Breast epithelium (tissue), 4 donors: ENCODE measurements at regions not wholly inside any gene's neighbourhood (a gene's known extent, or its start where the extent isn't known, plus 50 kb on each side); places are given as distances from the start of the nearest gene placed in this dataset.
A peak's percentile ranks its signal among the peaks of the same experiment; 100 is the strongest.

ENCODE experiments used
- DNase-seq, 2 donors: peaks; one replicate each; pipeline ENCODE4 v3.0.0-alpha.2; 2019; ENCODE audit warnings: low spot score in 2 of 2
- H3K27ac ChIP-seq, 2 donors: fragments of 200-600 bp; sonication (generic) in 1 of 2; one replicate each; pipeline ENCODE4 v1.5.1; 2016 to 2019; ENCODE audit warnings: mild to moderate bottlenecking in 1 of 2
- H3K27me3 ChIP-seq, 2 donors: fragments of 200-600 bp; sonication (generic) in 1 of 2; one replicate each; pipeline versions ENCODE4 v1.5.1 to v1.6.0; 2017 to 2019; ENCODE audit warnings: control low read depth in 1 of 2, mild to moderate bottlenecking in 1 of 2
- H3K36me3 ChIP-seq: fragments of 200-600 bp; one replicate; pipeline ENCODE4 v1.5.1; 2019
- H3K4me1 ChIP-seq, 2 donors: fragments of 200-600 bp; sonication (generic); one replicate each; pipeline ENCODE4 v1.5.1; 2016 to 2019; ENCODE audit warnings: control low read depth in 1 of 2
- H3K4me3 ChIP-seq, 3 donors: fragments of 200-600 bp; sonication (generic); 1 replicate in 2 of 3; 2 replicates in 1 of 3; pipeline ENCODE4 v1.5.1; 2016 to 2019; ENCODE audit warnings: mild to moderate bottlenecking in 3 of 3, moderate library complexity in 2 of 3
- H3K9me3 ChIP-seq, 2 donors: fragments of 200-600 bp; sonication (generic) in 1 of 2; one replicate each; pipeline ENCODE4 v1.5.1; 2016 to 2019; ENCODE audit warnings: control low read depth in 1 of 2
- POLR2A ChIP-seq: fragments of 450-650 bp; IDR thresholded peaks from one replicate; pipeline ENCODE4 v1.6.1; 2016; ENCODE audit warnings: antibody characterized with exemption, mild to moderate bottlenecking, moderate library complexity
- POLR2AphosphoS5 ChIP-seq, 3 donors: sonication (generic); formaldehyde crosslinking; IDR thresholded peaks; one replicate each; pipeline ENCODE4 v1.6.1; 2017; ENCODE audit warnings: antibody characterized with exemption in 3 of 3
- intact Hi-C: fragments of 100-400 bp; cut with DNase I; formaldehyde crosslinking; loops from one replicate; pipeline ENCODE4 v1.15.1; 2023; ENCODE audit warnings: low total_unique reads
- TF ChIP-seq, protein P1 (sequence below), 3 donors: fragments of 450-650 bp; IDR thresholded peaks; one replicate each; pipeline ENCODE4 v1.5.1; 2016 to 2017; ENCODE audit warnings: antibody characterized with exemption in 3 of 3, mild to moderate bottlenecking in 3 of 3, moderate library complexity in 3 of 3

- H3K4me1 ChIP-seq: no peaks in the 10 kb centered on the region
- no peak overlapping the region for H3K4me3 ChIP-seq
- H3K27me3 ChIP-seq: peaks cover 0 to 17% of the 10 kb centered on the region in 2 donors
- no peaks in the 10 kb centered on the region for H3K36me3 ChIP-seq
- TF ChIP-seq POLR2A (no peak), POLR2AphosphoS5 (IDR thresholded peaks at IDR 0.05) (no peak)
- TF ChIP-seq, protein P1, sequence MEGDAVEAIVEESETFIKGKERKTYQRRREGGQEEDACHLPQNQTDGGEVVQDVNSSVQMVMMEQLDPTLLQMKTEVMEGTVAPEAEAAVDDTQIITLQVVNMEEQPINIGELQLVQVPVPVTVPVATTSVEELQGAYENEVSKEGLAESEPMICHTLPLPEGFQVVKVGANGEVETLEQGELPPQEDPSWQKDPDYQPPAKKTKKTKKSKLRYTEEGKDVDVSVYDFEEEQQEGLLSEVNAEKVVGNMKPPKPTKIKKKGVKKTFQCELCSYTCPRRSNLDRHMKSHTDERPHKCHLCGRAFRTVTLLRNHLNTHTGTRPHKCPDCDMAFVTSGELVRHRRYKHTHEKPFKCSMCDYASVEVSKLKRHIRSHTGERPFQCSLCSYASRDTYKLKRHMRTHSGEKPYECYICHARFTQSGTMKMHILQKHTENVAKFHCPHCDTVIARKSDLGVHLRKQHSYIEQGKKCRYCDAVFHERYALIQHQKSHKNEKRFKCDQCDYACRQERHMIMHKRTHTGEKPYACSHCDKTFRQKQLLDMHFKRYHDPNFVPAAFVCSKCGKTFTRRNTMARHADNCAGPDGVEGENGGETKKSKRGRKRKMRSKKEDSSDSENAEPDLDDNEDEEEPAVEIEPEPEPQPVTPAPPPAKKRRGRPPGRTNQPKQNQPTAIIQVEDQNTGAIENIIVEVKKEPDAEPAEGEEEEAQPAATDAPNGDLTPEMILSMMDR (IDR thresholded peaks at IDR 0.05): no peak
- no peak for DNase-seq
- no peak overlapping the region for H3K27ac ChIP-seq
- H3K9me3 ChIP-seq: no peaks in the 10 kb centered on the region
- intact Hi-C loops: no loop called here
These were observed 203.5 kb downstream of the NDUFA10 start for GRCh38 chr2:239821694-239822075.

GRCh38 chr2:239820836-239821693, 204.1 kb downstream of the NDUFA10 start:
- peak in 1 of 2 donors; percentile 46 for DNase-seq
- peaks cover 0 to 17% of the 10 kb centered on the region in 2 donors for H3K27me3 ChIP-seq
- no peak overlapping the region for H3K4me3 ChIP-seq
- intact Hi-C loops: no loop called here
- H3K9me3 ChIP-seq: no peaks in the 10 kb centered on the region
- H3K27ac ChIP-seq: no peak overlapping the region
- no peaks in the 10 kb centered on the region for H3K4me1 ChIP-seq
- no peaks in the 10 kb centered on the region for H3K36me3 ChIP-seq
- TF ChIP-seq, protein P1 (IDR thresholded peaks at IDR 0.05): no peak
- TF ChIP-seq POLR2A (no peak), POLR2AphosphoS5 (IDR thresholded peaks at IDR 0.05) (no peak)

GRCh38 chr2:239819974-239820555, 205.1 kb downstream of the NDUFA10 start:
- peak in 1 of 2 donors; percentile 45 for DNase-seq
- intact Hi-C loops: no loop called here
- H3K27me3 ChIP-seq: peaks cover 0 to 17% of the 10 kb centered on the region in 2 donors
- H3K9me3 ChIP-seq: no peaks in the 10 kb centered on the region
- no peaks in the 10 kb centered on the region for H3K36me3 ChIP-seq
- no peaks in the 10 kb centered on the region for H3K4me1 ChIP-seq
- no peak overlapping the region for H3K27ac ChIP-seq
- TF ChIP-seq POLR2A (no peak), POLR2AphosphoS5 (IDR thresholded peaks at IDR 0.05) (no peak)
- TF ChIP-seq, protein P1 (IDR thresholded peaks at IDR 0.05): no peak
- H3K4me3 ChIP-seq: no peak overlapping the region

DNA sequence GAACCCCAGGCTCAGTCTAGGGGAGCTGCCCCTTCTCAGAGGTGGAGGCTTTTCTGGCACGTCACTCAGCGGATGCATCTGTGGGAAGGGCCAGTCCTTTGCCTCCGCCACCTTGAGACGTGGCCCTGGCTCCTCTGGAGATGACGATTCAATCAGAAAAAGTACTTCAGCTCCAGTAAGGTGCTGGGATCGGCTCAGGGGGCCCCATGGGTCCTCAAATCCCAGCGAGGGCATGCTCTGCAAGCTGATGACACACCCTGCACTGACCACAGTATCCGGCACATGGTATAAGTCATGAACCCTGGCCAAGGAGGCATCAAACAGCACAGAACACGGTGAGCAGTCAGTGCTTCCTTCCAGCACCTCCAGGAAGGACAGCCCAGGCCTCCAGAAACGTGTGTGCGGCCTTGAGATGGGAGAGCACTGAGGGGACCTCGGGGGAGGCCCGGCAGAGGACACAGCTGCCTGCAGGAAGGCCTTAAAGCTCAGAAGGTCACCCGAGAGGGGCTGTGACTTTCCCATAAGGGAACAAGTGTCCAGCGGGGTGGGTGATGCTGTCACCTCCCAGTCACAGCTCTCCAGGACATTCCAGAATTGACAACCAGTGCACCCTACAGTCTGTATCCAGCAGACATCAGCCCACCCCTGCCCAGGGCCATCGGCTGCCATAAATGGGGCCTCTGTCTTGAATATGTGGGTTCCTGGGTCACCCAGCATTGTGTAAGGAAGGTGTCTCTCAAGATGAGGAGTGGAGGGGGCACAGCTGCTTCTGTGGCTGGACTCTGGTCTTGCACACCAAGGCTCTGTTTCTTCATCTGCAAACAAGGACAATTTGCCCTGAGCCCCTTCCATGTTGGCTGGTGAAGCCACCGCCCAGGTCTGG, 205.8 kb downstream of the NDUFA10 start:
- no peaks in the 10 kb centered on the region for H3K4me1 ChIP-seq
- H3K36me3 ChIP-seq: no peaks in the 10 kb centered on the region
- intact Hi-C loops: no loop called here
- peaks cover 0 to 17% of the 10 kb centered on the region in 2 donors for H3K27me3 ChIP-seq
- no peaks in the 10 kb centered on the region for H3K9me3 ChIP-seq
- H3K27ac ChIP-seq: no peak overlapping the region
- TF ChIP-seq, protein P1 (IDR thresholded peaks at IDR 0.05): no peak
- no peak for TF ChIP-seq POLR2A
- TF ChIP-seq POLR2AphosphoS5 (IDR thresholded peaks at IDR 0.05): no peak
- no peak for DNase-seq
- no peak overlapping the region for H3K4me3 ChIP-seq
